Adrenal gland (tissue), 9 donors: ENCODE measurements at regions not wholly inside any gene's neighbourhood (a gene's known extent, or its start where the extent isn't known, plus 50 kb on each side); places are given as distances from the start of the nearest gene placed in this dataset.

Experiments used
- DNase-seq, 7 donors: peaks; one replicate each; pipeline ENCODE4 v3.0.0-alpha.2; 2019 to 2020
- H3K27ac ChIP-seq, 5 donors: fragments of 200-600 bp; sonication (generic) in 4 of 5; 1 replicate in 3 of 5; 2 replicates in 2 of 5; pipeline versions ENCODE4 v1.5.1 to v1.8.0; 2016 to 2020; ENCODE audit warnings: mild to moderate bottlenecking in 1 of 5
- H3K27me3 ChIP-seq: fragments of 200-600 bp; 2 replicates; pipeline ENCODE4 v1.8.0; 2021
- H3K36me3 ChIP-seq, 2 donors: fragments of 200-600 bp; replicated peaks in 1 of 2; 1 replicate in 1 of 2; 2 replicates in 1 of 2; pipeline versions ENCODE4 v1.5.1 to v1.8.0; 2018 to 2022
- H3K4me1 ChIP-seq, 2 donors: fragments of 200-600 bp; replicated peaks in 1 of 2; 1 replicate in 1 of 2; 2 replicates in 1 of 2; pipeline versions ENCODE4 v1.5.1 to v1.8.0; 2018 to 2021
- H3K4me3 ChIP-seq, 4 donors: fragments of 200-600 bp; sonication (generic) in 3 of 4; one replicate each; pipeline ENCODE4 v1.5.1; 2016 to 2018
- H3K9me3 ChIP-seq, 3 donors: fragments of 200-600 bp; sonication (generic) in 1 of 3; replicated peaks in 1 of 3; 1 replicate in 2 of 3; 2 replicates in 1 of 3; pipeline versions ENCODE4 v1.5.1 to v1.8.0; 2016 to 2021
- CTCF ChIP-seq, 6 experiments: fragments of 450-650 bp in 4 of 6; fragments of 200-600 bp in 2 of 6; sonication (generic) in 1 of 6; IDR thresholded peaks; 1 replicate in 5 of 6; 2 replicates in 1 of 6; pipeline versions ENCODE4 v1.5.1 to v1.8.0; 2016 to 2021; ENCODE audit warnings: antibody characterized with exemption in 6 of 6, mild to moderate bottlenecking in 2 of 6, moderate library complexity in 1 of 6
- POLR2A ChIP-seq, 2 donors: fragments of 450-650 bp; IDR thresholded peaks; one replicate each; pipeline ENCODE4 v1.6.1; 2017; ENCODE audit warnings: antibody characterized with exemption in 2 of 2, mild to moderate bottlenecking in 2 of 2, moderate library complexity in 1 of 2
- WGBS, 4 donors: extraction: QIAGEN DNeasy Blood & Tissue Kit in 2 of 4; methylation state at CpG; one replicate each; pipeline versions ENCODE4 v1.1.5 to v1.1.7; 2013 to 2017; 5-methylcytosine and 5-hydroxymethylcytosine counted together
- intact Hi-C, 2 donors: fragments of 100-400 bp; cut with DNase I; formaldehyde crosslinking; loops; one replicate each; pipeline versions ENCODE4 v1.14.1 to v1.15.0; 2022 to 2023
- donor health status: healthy with polysubstance abuse.
- donor health status: Bipolar disorder and iron deficiency.
- donor health status: DM: yes; HTN: yes; CAD: no.
- donor health status: DM: no; HTN: no; CAD: no.
- donor health status: DM: no; HTN: no; CAD: no.

GRCh38 chr6:95093154-95093553 lies 484.2 kb upstream of the MANEA start:
- H3K9me3 ChIP-seq = peaks cover 0 to 7% (median 0%) of the 10 kb centered on the region in 3 donors
- H3K36me3 ChIP-seq = no peaks in the 10 kb centered on the region
- peaks cover 3% of the 10 kb centered on the region for H3K27me3 ChIP-seq
- no peak for TF ChIP-seq POLR2A (IDR thresholded peaks at IDR 0.05)
- no peak for TF ChIP-seq CTCF (IDR thresholded peaks at IDR 0.05)
- intact Hi-C loops = no loop called here
- H3K4me3 ChIP-seq = no peak overlapping the region
- DNase-seq = no peak
- no peak overlapping the region for H3K27ac ChIP-seq
- 60 to 68% (median 61%) methylated on average over 4 of the region's 4 CpGs for WGBS, 4 donors
- no peaks in the 10 kb centered on the region for H3K4me1 ChIP-seq

GRCh38 chr6:95094751-95095663 lies 482.3 kb upstream of the MANEA start:
- no peak for DNase-seq
- Histone ChIP-seq H3K4me3 (no peak overlapping the region), H3K4me1 (no peaks in the 10 kb centered on the region), H3K27me3 (peaks cover 3% of the 10 kb centered on the region), H3K9me3 (peaks cover 0 to 7% (median 0%) of the 10 kb centered on the region in 3 donors), H3K27ac (no peak overlapping the region), H3K36me3 (no peaks in the 10 kb centered on the region)
- TF ChIP-seq CTCF (IDR thresholded peaks at IDR 0.05) (no peak), POLR2A (IDR thresholded peaks at IDR 0.05) (no peak)
- intact Hi-C loops = no loop called here
- 56 to 65% (median 62%) methylated on average over 6 of the region's 6 CpGs for WGBS, 4 donors

GRCh38 chr6:95095855-95096254 lies 481.5 kb upstream of the MANEA start:
- H3K27ac ChIP-seq = no peak overlapping the region
- no peak for TF ChIP-seq CTCF (IDR thresholded peaks at IDR 0.05)
- no peak for TF ChIP-seq POLR2A (IDR thresholded peaks at IDR 0.05)
- no peaks in the 10 kb centered on the region for H3K4me1 ChIP-seq
- peaks cover 3% of the 10 kb centered on the region for H3K27me3 ChIP-seq
- H3K36me3 ChIP-seq = no peaks in the 10 kb centered on the region
- DNase-seq = no peak
- H3K4me3 ChIP-seq = no peak overlapping the region
- intact Hi-C loops = no loop called here
- WGBS, 4 donors = 82 to 90% (median 85%) methylated on average over 2 of the region's 2 CpGs
- H3K9me3 ChIP-seq = peaks cover 0 to 7% (median 0%) of the 10 kb centered on the region in 3 donors

- DNase-seq = no peak
- 85 to 89% (median 89%) methylated on average over 1 of the region's 1 CpG for WGBS, 4 donors
- TF ChIP-seq POLR2A (IDR thresholded peaks at IDR 0.05) (no peak), CTCF (IDR thresholded peaks at IDR 0.05) (no peak)
- no peak overlapping the region for H3K27ac ChIP-seq
- H3K4me1 ChIP-seq = no peaks in the 10 kb centered on the region
- H3K27me3 ChIP-seq = no peaks in the 10 kb centered on the region
- H3K4me3 ChIP-seq = no peak overlapping the region
- intact Hi-C loops = no loop called here
- H3K9me3 ChIP-seq = peaks cover 0 to 7% (median 0%) of the 10 kb centered on the region in 3 donors
- H3K36me3 ChIP-seq = no peaks in the 10 kb centered on the region
Observed at GRCh38 chr6:95099410-95099809, 477.9 kb upstream of the MANEA start.
